Transverse colon (tissue), 4 donors: ENCODE measurements at regions not wholly inside any gene's neighbourhood (a gene's known extent, or its start where the extent isn't known, plus 50 kb on each side); places are given as distances from the start of the nearest gene placed in this dataset.
A peak's percentile ranks its signal among the peaks of the same experiment; 100 is the strongest.

Experiments
- DNase-seq: peaks from one replicate; pipeline ENCODE4 v3.0.0-alpha.2; 2019
- H3K27ac ChIP-seq, 4 donors: fragments of 200-600 bp; sonication (generic); 2 replicates each; pipeline ENCODE4 v1.5.1; 2016 to 2018; ENCODE audit warnings: inconsistent platforms in 4 of 4
- H3K27me3 ChIP-seq: fragments of 200-600 bp; sonication (generic); 2 replicates; pipeline ENCODE4 v1.5.1; 2017; ENCODE audit warnings: inconsistent platforms
- H3K36me3 ChIP-seq, 4 donors: fragments of 200-600 bp; sonication (generic); 2 replicates each; pipeline ENCODE4 v1.5.1; 2017 to 2019; ENCODE audit warnings: inconsistent platforms in 4 of 4
- H3K4me1 ChIP-seq, 4 donors: fragments of 200-600 bp; sonication (generic); 2 replicates each; pipeline ENCODE4 v1.5.1; 2017 to 2020; ENCODE audit warnings: inconsistent platforms in 4 of 4
- H3K4me3 ChIP-seq, 4 donors: fragments of 200-600 bp; sonication (generic); 1 replicate in 1 of 4; 2 replicates in 3 of 4; pipeline versions ENCODE4 v1.5.1 to v1.6.1; 2017 to 2019; ENCODE audit warnings: inconsistent platforms in 4 of 4
- H3K9me3 ChIP-seq, 2 donors: fragments of 200-600 bp; sonication (generic); 2 replicates each; pipeline ENCODE4 v1.5.1; 2017 to 2019; ENCODE audit warnings: inconsistent platforms in 2 of 2
- CTCF ChIP-seq, 5 experiments: fragments of 200-600 bp in 3 of 5; fragments of 450-650 bp in 2 of 5; sonication (generic) in 3 of 5; IDR thresholded peaks; 1 replicate in 2 of 5; 2 replicates in 3 of 5; pipeline ENCODE4 v1.5.1; 2016 to 2017; ENCODE audit warnings: antibody characterized with exemption in 5 of 5, inconsistent platforms in 3 of 5, mild to moderate bottlenecking in 2 of 5, moderate library complexity in 1 of 5
- EP300 ChIP-seq: sonication (generic); formaldehyde crosslinking; IDR thresholded peaks from one replicate; pipeline ENCODE4 v1.6.1; 2017; ENCODE audit warnings: antibody characterized with exemption, low read depth
- POLR2A ChIP-seq: fragments of 450-650 bp; IDR thresholded peaks from one replicate; pipeline ENCODE4 v1.6.1; 2016; ENCODE audit warnings: antibody characterized with exemption, mild to moderate bottlenecking, moderate library complexity
- POLR2AphosphoS5 ChIP-seq, 3 donors: sonication (generic); formaldehyde crosslinking; IDR thresholded peaks; one replicate each; pipeline ENCODE4 v1.6.1; 2016; ENCODE audit warnings: antibody characterized with exemption in 3 of 3
- WGBS, 2 donors: methylation state at CpG; one replicate each; pipeline ENCODE4 v1.1.5; 2018; ENCODE audit warnings: low coverage in 1 of 2; 5-methylcytosine and 5-hydroxymethylcytosine counted together
- in situ Hi-C, 4 donors: fragments of 200-750 bp; cut with MboI; loops; one replicate each; pipeline versions ENCODE4 v1.15.0 to v1.15.1; 2017; ENCODE audit warnings: low sequenced_read_pairs in 3 of 4, low pct_ligation_motif_present in 1 of 4, low pct_unique_long_range_greater_than_20kb in 1 of 4
- intact Hi-C: fragments of 100-400 bp; cut with DNase I; formaldehyde crosslinking; loops from one replicate; pipeline ENCODE4 v1.15.1; 2023; ENCODE audit warnings: low total_unique reads

GRCh38 chr6:26302941-26303559, 61.9 kb upstream of the BTN3A2 start:
- DNase-seq = no peak
- 100% methylated on average over 1 of the region's 1 CpG; no CpG with 5 or more reads in 1 of the 2 donors for WGBS, 2 donors
- H3K27ac ChIP-seq = no peak overlapping the region
- no peaks in the 10 kb centered on the region for H3K9me3 ChIP-seq
- H3K36me3 ChIP-seq = no peaks in the 10 kb centered on the region
- in situ Hi-C loops (loop anchor here in 1 of 4 donors (25.0 kb wide), 1 partner anchor 1209 kb away; no protein-coding TSS in a partner anchor), intact Hi-C loops (no loop called here)
- no peak for TF ChIP-seq POLR2A
- no peak for TF ChIP-seq POLR2AphosphoS5 (IDR thresholded peaks at IDR 0.05)
- no peak for TF ChIP-seq CTCF (IDR thresholded peaks at IDR 0.05)
- TF ChIP-seq EP300 = no peak
- H3K4me3 ChIP-seq = no peak overlapping the region
- H3K27me3 ChIP-seq = no peaks in the 10 kb centered on the region
- peaks cover 0 to 5% (median 0%) of the 10 kb centered on the region in 4 donors for H3K4me1 ChIP-seq

GRCh38 chr6:26304213-26304796, 60.7 kb upstream of the BTN3A2 start:
- Histone ChIP-seq H3K27me3 (no peaks in the 10 kb centered on the region), H3K27ac (peak overlapping the region; percentile 65 to 83 (median 82)), H3K36me3 (no peaks in the 10 kb centered on the region), H3K4me3 (peak overlapping the region in 3 of 4 donors; percentile 7 to 53 (median 35)), H3K4me1 (peaks cover 0 to 5% (median 0%) of the 10 kb centered on the region in 4 donors), H3K9me3 (no peaks in the 10 kb centered on the region)
- no peak for DNase-seq
- WGBS, 2 donors = 48 to 68% methylated on average over 2 to 3 of the region's 3 CpGs
- in situ Hi-C loops = loop anchor here in 1 of 4 donors (25.0 kb wide), 1 partner anchor 1208 kb away; no protein-coding TSS in a partner anchor
- TF ChIP-seq POLR2AphosphoS5 (IDR thresholded peaks at IDR 0.05) = no peak
- TF ChIP-seq EP300 = no peak
- no peak for TF ChIP-seq CTCF (IDR thresholded peaks at IDR 0.05)
- no peak for TF ChIP-seq POLR2A
- intact Hi-C loops = no loop called here

GRCh38 chr6:26304797-26305640, 60.0 kb upstream of the BTN3A2 start:
- Histone ChIP-seq H3K36me3 (no peaks in the 10 kb centered on the region), H3K4me1 (peaks cover 0 to 5% (median 0%) of the 10 kb centered on the region in 4 donors), H3K9me3 (no peaks in the 10 kb centered on the region), H3K4me3 (peak overlapping the region in 3 of 4 donors; percentile 7 to 53 (median 35)), H3K27me3 (no peaks in the 10 kb centered on the region), H3K27ac (peak overlapping the region; percentile 65 to 83 (median 82))
- WGBS, 2 donors = 35 to 40% methylated on average over 16 to 29 of the region's 29 CpGs
- DNase-seq = peak; percentile 58
- in situ Hi-C loops (loop anchor here in 1 of 4 donors (25.0 kb wide), 1 partner anchor 1207 kb away; no protein-coding TSS in a partner anchor), intact Hi-C loops (no loop called here)
- TF ChIP-seq POLR2AphosphoS5 (IDR thresholded peaks at IDR 0.05) (no peak), CTCF (IDR thresholded peaks at IDR 0.05) (no peak), EP300 (no peak), POLR2A (peak; percentile 20)

- no peak for TF ChIP-seq POLR2AphosphoS5 (IDR thresholded peaks at IDR 0.05)
- TF ChIP-seq CTCF (IDR thresholded peaks at IDR 0.05) = no peak
- TF ChIP-seq POLR2A = no peak
- TF ChIP-seq EP300 = no peak
- no peak for DNase-seq
- H3K27me3 ChIP-seq = no peaks in the 10 kb centered on the region
- peaks cover 0 to 5% (median 0%) of the 10 kb centered on the region in 4 donors for H3K4me1 ChIP-seq
- H3K9me3 ChIP-seq = no peaks in the 10 kb centered on the region
- in situ Hi-C loops (loop anchor here in 1 of 4 donors (25.0 kb wide), 1 partner anchor 1207 kb away; no protein-coding TSS in a partner anchor), intact Hi-C loops (no loop called here)
- peak overlapping the region in 1 of 4 donors; percentile 53 for H3K4me3 ChIP-seq
- H3K27ac ChIP-seq = peak overlapping the region; percentile 22 to 83 (median 74)
- H3K36me3 ChIP-seq = no peaks in the 10 kb centered on the region
- 45 to 60% methylated on average over 3 of the region's 3 CpGs for WGBS, 2 donors
These were observed 59.4 kb upstream of the BTN3A2 start for GRCh38 chr6:26305641-26305969.
